ENCODE measurements at regions not wholly inside any gene's neighbourhood (a gene's known extent, or its start where the extent isn't known, plus 50 kb on each side); places are given as distances from the start of the nearest gene placed in this dataset.

- Histone ChIP-seq H3K9me2 (ENCODE audit: insufficient read depth, low read length) (no peaks in the 10 kb centered on the region), H3K27ac (ENCODE audit: low read depth, low read length, poor library complexity, severe bottlenecking) (no peak overlapping the region), H3K79me2 (ENCODE audit: insufficient read depth, low read depth, low read length) (no peaks in the 10 kb centered on the region), H4K20me1 (ENCODE audit: insufficient read depth, low read length) (no peaks in the 10 kb centered on the region), H3K4me1 (ENCODE audit: insufficient read depth, low read length, poor library complexity, severe bottlenecking) (no peaks in the 10 kb centered on the region), H2AFZ (ENCODE audit: low read length) (no peak overlapping the region), H3K4me2 (ENCODE audit: low read length) (no peak overlapping the region), H3K4me3 (ENCODE audit: low read depth, low read length, poor library complexity, severe bottlenecking) (no peak overlapping the region), H3K36me3 (ENCODE audit: insufficient read depth, low read length) (no peaks in the 10 kb centered on the region), H3K9me3 (ENCODE audit: low read length) (no peaks in the 10 kb centered on the region)
- TF ChIP-seq CTCF (conservative IDR thresholded peaks at IDR 0.05; ENCODE audit: low read length): no peak
- POLR2A ChIA-PET: interaction anchor here (1.1 kb wide), 1 partner anchor 13 kb away, joined by 3 read pairs; no protein-coding TSS in a partner anchor
- CTCF ChIA-PET (ENCODE audit: unreplicated experiment): no interaction called here
- DNase-seq (ENCODE audit: low spot score): no peak
- intact Hi-C loops (cut with micrococcal nuclease; ENCODE audit: unreplicated experiment): no loop called here
- BruUV-seq (replicated peaks): no TSS peak
Measured at GRCh38 chr4:183826461-183826860, 78.6 kb upstream of the STOX2 start.

- no peaks in the 10 kb centered on the region for H3K36me3 ChIP-seq (ENCODE audit: insufficient read depth, low read length)
- H2AFZ ChIP-seq (ENCODE audit: low read length): no peak overlapping the region
- H3K9me3 ChIP-seq (ENCODE audit: low read length): no peaks in the 10 kb centered on the region
- TF ChIP-seq EZH2phosphoT487 (IDR thresholded peaks at IDR 0.05; ENCODE audit: borderline replicate concordance, low read depth, low read length) (no peak), CTCF (conservative IDR thresholded peaks at IDR 0.05; ENCODE audit: low read length) (no peak)
- no peak overlapping the region for H3K27ac ChIP-seq (ENCODE audit: low read depth, low read length, poor library complexity, severe bottlenecking)
- H3K4me1 ChIP-seq (ENCODE audit: insufficient read depth, low read length, poor library complexity, severe bottlenecking): no peaks in the 10 kb centered on the region
- H3K9me2 ChIP-seq (ENCODE audit: insufficient read depth, low read length): no peaks in the 10 kb centered on the region
- no peaks in the 10 kb centered on the region for H3K79me2 ChIP-seq (ENCODE audit: insufficient read depth, low read depth, low read length)
- CTCF ChIA-PET (ENCODE audit: unreplicated experiment): no interaction called here
- no peak overlapping the region for H3K4me2 ChIP-seq (ENCODE audit: low read length)
- H3K4me3 ChIP-seq (ENCODE audit: low read depth, low read length, poor library complexity, severe bottlenecking): no peak overlapping the region
- no peaks in the 10 kb centered on the region for H4K20me1 ChIP-seq (ENCODE audit: insufficient read depth, low read length)
- intact Hi-C loops (cut with micrococcal nuclease; ENCODE audit: unreplicated experiment): no loop called here
- no peak for DNase-seq (ENCODE audit: low spot score)
- POLR2A ChIA-PET: interaction anchor here (0.7 kb wide), 1 partner anchor 258 kb away, joined by 3 read pairs; no protein-coding TSS in a partner anchor
- no TSS peak for BruUV-seq (replicated peaks)
Measured at GRCh38 chr4:183828125-183828524, 77.0 kb upstream of the STOX2 start.

GRCh38 chr4:183828839-183829238 lies 76.3 kb upstream of the STOX2 start:
- no peaks in the 10 kb centered on the region for H4K20me1 ChIP-seq (ENCODE audit: insufficient read depth, low read length)
- no peak for DNase-seq (ENCODE audit: low spot score)
- no peaks in the 10 kb centered on the region for H3K9me3 ChIP-seq (ENCODE audit: low read length)
- H3K4me3 ChIP-seq (ENCODE audit: low read depth, low read length, poor library complexity, severe bottlenecking): no peak overlapping the region
- POLR2A ChIA-PET: no interaction called here
- no peak overlapping the region for H2AFZ ChIP-seq (ENCODE audit: low read length)
- no peaks in the 10 kb centered on the region for H3K9me2 ChIP-seq (ENCODE audit: insufficient read depth, low read length)
- no TSS peak for BruUV-seq (replicated peaks)
- H3K36me3 ChIP-seq (ENCODE audit: insufficient read depth, low read length): no peaks in the 10 kb centered on the region
- H3K79me2 ChIP-seq (ENCODE audit: insufficient read depth, low read depth, low read length): no peaks in the 10 kb centered on the region
- H3K4me2 ChIP-seq (ENCODE audit: low read length): no peak overlapping the region
- TF ChIP-seq EZH2phosphoT487 (IDR thresholded peaks at IDR 0.05; ENCODE audit: borderline replicate concordance, low read depth, low read length) (no peak), CTCF (conservative IDR thresholded peaks at IDR 0.05; ENCODE audit: low read length) (no peak)
- intact Hi-C loops (cut with micrococcal nuclease; ENCODE audit: unreplicated experiment): no loop called here
- CTCF ChIA-PET (ENCODE audit: unreplicated experiment): no interaction called here
- H3K4me1 ChIP-seq (ENCODE audit: insufficient read depth, low read length, poor library complexity, severe bottlenecking): no peaks in the 10 kb centered on the region
- no peak overlapping the region for H3K27ac ChIP-seq (ENCODE audit: low read depth, low read length, poor library complexity, severe bottlenecking)
